Suppressor macrophage treated with lipopolysaccharide for 4 hours (primary cell): ENCODE measurements at regions not wholly inside any gene's neighbourhood (a gene's known extent, or its start where the extent isn't known, plus 50 kb on each side); places are given as distances from the start of the nearest gene placed in this dataset.
"Not testable (repeated sequence)": the region's sequence is repeated elsewhere in the genome, so short reads cannot be mapped to it uniquely, and the experiment has no call there.

Experiments
- DNase-seq: peaks from one replicate; pipeline ENCODE4 v3.0.0-alpha.2; 2020

GRCh38 chr20:25772437-25772836, 75.8 kb upstream of the ZNF337 start:
- DNase-seq = not testable (repeated sequence)

DNA sequence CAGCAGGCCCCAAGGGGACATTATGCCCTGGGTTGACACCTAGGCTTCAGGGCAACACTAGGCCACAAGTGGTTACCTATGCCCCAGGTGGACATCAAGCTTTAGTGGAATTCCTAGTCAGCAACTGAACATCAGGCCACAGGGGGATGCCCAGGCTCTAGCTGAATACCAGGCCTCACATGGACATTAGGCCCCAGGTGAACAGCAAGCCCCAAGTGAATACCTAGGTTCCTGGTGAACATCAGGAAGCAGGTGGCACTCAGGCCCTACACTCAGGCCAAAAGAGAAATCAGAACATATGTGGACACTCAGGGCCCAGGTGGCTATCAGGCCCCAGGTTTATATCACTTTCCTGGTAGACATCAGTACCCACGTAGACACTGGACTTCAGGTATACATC, 75.2 kb upstream of the ZNF337 start:
- not testable (repeated sequence) for DNase-seq

- no peak for DNase-seq
Measured at GRCh38 chr20:25761596-25761995, 64.9 kb upstream of the ZNF337 start.

DNA sequence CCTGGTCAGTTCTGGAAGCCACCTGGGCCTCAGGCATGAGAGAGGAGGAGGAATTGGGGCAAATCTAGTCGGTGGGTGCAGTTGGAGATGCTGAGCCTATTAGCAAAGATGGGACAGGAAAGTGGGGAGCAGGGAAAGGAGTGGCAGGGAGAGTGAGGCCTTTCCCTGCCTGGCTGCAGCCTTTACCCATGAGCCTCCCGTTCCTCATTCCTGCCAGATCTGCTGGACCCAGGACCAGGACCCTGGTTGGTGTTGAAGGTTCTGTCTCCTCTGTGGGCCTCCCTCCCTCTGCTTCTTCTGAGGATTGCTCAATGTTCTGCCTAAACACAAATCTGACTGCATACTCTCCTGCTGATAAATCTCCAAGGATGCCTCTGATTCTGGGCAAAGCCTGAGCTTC, 64.4 kb upstream of the ZNF337 start:
- DNase-seq = not testable (repeated sequence)

- DNase-seq = peak; percentile 47
Measured at GRCh38 chr20:25750765-25751696, 54.4 kb upstream of the ZNF337 start.

GRCh38 chr20:25750220-25750764, 53.6 kb upstream of the ZNF337 start:
- no peak for DNase-seq

DNA sequence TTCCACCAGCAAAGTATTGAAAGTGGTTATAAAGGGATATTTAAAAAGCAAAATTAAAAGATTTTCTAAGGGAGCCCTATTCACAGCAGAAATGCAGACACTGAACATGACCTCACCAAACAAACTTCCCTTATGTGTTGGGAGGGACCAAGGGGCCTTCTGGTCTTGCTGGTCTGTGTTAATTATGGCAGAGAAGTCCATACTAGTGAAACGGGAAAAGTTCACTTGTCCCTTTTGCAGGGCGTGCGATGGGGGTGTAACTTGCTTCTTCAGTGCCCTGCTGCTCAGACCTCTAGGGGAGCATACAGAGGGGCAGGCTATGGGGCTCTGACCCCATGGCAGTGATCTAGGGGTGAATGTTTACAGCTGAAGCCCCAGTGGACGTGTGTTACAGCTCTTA, 53.0 kb upstream of the ZNF337 start:
- DNase-seq = no peak
